ENCODE measurements at regions not wholly inside any gene's neighbourhood (a gene's known extent, or its start where the extent isn't known, plus 50 kb on each side); places are given as distances from the start of the nearest gene placed in this dataset.

DNA sequence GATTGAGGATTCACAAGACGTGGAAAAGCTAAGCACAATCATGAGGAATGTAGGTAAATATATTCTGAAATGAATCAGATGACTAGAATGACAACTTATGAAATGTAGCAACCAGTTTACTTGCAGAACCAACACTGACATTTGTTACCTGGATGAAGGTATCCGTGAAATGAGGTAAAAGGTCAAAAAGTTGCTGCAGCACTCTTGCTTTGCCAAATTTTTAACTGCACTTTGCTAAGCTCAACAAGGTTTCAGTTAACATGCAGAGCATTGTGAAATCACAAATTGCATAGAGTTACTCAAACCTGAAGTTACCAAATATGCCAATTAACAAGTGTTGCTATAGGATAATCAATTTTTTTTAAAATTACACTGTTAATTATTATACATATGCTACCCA, 1280.1 kb downstream of the KCNT2 start:
- no peak for DNase-seq

DNA sequence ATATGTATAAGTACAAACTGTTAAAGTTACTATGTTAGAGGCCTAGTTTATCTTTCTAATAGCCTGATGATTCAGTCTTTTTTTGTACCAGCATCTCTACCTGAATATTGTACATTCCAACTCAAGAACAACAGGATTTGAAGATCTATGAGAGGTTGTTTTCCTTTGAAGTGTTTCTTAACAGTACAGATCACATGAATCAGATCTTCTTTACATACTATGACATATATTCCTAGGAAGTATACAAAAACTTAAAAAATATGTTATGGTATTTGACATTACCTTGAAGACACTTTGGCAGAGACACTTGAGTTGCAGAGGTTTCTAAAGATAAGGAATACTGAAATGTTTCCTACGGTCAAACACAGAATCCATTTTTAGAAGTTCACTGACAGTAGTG, 1280.9 kb downstream of the KCNT2 start:
- no peak for DNase-seq

DNA sequence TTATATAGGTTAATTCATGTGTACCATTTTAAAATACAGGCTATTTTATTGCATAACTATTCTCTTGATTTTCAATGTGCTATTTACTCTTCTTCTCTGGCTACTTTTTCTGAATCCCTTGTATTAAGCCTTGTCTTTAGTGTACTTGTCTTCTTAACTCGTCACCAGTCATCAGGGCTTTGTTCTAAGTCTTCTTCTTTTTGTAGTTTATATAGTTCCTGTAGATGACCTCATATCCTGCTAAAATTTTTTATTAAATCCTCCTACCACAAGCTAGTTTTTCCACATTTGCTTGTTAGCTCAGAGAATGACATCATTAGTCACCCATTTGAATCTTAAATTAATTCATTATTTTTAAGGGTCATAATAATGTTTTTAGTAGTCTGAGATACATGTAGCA, 1281.9 kb downstream of the KCNT2 start:
- DNase-seq, result no peak

DNA sequence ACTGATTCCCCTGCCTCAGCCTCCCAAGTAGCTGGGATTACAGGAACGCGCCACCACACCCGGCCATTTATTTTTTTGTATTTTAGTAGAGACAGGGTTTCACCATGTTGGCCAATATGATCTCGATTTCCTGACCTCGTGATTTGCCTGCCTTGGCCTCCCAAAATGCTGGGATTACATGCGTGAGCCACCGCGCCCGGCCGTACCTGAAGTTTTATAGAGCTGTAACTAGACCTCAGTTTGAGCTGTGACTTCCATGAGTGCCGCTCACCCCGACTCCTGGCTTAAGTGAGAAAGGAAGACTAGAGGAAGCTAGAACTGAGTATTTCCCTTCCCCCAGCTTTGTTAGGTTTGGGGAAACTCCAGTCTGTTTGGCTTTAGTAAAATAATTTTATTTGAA, 1283.1 kb downstream of the KCNT2 start:
- no peak for DNase-seq

DNA sequence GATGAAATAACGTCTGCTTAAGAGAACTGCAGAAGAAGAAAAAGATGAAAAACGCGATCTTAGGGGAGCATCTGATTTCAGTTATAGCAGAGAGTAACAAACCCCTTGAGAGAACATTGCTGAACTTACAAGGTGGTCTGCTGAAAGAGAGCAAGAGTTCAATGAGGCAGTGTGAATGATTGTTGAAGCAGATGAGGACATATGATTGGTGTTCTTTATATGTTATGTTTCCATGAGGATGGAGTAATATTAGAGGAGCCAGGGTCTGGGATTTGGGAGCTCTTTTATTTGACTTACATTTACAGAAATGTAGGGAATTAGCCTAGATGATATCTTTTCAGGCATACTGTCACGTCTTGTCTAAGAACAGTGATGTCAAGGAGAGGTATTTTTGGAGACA, 1302.0 kb downstream of the KCNT2 start:
- no peak for DNase-seq

DNA sequence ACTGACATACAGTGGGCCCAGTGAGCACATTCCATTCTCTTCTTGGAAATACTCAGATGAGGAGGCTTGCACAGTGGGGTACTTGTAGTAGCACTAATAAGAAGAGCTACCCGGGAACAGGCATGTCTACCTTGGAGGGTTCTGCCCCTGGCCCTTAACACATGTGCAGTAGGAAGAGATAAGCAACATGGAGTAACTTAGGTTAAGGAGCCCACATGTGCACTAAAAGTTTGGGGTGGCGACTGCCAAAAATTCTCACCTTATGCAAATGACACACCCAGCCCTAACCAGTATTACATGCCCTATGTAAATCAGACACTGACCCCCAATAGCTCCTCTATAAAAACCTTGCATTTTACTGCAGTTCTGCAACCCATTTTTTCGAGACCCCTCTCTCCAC, 1313.3 kb downstream of the KCNT2 start:
- DNase-seq, result no peak

DNA sequence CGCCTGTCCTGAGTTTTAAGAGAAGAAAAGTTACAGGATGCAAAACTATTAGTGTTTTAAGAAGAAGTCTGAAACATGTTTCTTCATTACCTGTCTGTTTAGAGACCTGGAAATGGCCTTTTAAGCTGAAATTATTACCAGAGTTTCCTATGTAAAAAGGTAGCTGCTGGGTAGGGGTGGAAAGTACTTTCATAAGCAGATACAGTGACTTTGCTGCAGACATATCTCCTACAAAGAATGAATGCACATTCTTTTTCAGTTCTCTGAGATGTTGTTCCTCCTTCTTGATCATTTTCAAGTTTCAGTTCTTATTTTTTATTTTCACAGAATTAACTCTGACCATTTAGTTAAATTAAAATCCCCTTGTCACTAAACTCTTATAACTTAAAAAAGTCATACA, 1329.6 kb downstream of the KCNT2 start:
- DNase-seq, result no peak

DNA sequence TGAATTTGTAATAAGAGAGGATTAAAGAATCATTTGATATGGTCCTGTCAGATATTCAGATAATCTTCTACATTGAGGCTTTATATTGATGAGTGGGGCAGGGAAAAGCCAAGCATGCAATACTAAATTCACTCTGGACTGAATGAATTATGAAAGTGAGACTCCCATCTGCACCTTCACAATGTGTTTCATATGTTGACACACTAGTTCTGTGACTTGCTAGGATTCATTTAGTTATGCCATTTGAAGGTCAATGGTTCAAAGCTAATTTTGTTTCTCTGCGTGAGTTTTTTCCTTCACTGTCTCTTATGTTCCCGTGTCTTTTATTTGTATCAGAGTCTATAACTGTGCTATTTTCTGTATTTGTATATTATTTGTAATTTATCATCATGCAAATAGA, 1332.5 kb downstream of the KCNT2 start:
- no peak for DNase-seq

DNA sequence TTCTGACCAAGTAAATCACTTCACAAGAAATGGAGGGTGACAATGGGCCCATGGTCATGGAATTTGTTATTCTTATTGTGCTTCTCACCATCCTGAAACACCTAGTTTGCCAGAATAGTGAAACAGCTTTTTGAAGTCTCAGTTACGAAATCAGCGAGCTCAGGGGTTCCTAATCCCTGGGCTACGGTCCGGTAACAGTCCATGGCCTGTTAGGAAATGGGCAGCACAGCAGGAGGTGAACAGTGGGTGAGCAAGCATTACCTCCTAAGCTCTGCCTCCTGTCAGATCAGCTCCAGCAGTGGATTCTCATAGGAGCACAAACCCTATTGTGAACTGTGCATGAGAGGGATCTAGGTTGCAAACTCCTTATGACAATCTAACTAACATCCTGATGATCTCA, 1356.3 kb downstream of the KCNT2 start:
- DNase-seq, result no peak

DNA sequence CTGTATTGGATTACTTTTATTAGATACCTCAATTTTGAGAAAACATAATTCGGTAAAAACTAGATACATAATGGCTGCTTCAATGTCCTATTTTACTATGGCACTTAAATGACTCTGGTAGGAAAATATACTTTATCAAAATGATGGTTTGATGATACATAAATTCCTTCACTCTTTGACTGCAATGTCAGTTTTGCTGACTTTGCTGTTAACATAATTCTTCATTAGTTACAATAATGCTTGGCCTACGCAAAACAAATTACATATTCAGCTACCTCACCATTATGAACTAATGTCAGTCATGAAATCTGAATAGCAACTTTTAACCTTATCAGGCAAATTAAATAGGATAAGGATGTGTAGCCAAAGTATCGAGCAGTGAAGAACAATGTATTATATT, 1364.7 kb downstream of the KCNT2 start:
- no peak for DNase-seq

DNA sequence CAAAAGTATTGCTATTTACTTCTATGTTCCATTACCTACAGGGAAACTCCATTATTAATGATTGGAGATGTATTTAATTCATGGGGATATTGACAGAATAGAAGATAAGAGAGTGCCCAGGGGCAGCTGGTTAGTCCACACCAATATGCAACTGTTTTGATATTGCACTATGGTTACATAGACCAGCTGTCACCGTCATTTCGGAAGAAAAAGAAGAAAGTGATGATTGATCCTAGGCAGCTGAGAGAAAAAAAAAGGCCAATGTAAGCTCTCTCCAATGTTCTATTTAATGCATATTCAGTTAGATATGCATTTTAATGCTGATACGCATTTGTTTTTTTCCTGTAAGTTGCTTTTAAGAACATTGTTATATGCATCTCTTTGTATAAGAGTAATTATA, 1367.2 kb downstream of the KCNT2 start:
- no peak for DNase-seq

DNA sequence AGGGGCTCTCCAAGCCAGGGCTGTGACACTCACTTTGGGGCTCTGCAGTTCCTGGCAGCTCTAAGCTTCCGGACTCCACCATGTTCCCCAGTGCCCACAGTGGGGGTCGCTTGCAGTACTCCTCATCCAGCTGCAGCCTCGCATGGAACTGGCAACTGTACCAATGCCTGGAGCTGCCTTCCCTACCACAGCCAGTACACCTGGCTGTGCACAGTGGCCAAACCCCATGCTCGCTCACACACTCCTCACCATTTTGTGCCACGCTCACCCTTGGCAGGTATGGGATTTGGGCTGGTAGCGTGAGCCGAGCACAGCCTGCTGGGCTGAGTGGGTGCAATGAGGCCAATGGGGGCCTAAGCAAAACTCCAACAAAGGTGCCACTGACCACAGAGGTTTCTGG, 1369.9 kb downstream of the KCNT2 start:
- no peak for DNase-seq

DNA sequence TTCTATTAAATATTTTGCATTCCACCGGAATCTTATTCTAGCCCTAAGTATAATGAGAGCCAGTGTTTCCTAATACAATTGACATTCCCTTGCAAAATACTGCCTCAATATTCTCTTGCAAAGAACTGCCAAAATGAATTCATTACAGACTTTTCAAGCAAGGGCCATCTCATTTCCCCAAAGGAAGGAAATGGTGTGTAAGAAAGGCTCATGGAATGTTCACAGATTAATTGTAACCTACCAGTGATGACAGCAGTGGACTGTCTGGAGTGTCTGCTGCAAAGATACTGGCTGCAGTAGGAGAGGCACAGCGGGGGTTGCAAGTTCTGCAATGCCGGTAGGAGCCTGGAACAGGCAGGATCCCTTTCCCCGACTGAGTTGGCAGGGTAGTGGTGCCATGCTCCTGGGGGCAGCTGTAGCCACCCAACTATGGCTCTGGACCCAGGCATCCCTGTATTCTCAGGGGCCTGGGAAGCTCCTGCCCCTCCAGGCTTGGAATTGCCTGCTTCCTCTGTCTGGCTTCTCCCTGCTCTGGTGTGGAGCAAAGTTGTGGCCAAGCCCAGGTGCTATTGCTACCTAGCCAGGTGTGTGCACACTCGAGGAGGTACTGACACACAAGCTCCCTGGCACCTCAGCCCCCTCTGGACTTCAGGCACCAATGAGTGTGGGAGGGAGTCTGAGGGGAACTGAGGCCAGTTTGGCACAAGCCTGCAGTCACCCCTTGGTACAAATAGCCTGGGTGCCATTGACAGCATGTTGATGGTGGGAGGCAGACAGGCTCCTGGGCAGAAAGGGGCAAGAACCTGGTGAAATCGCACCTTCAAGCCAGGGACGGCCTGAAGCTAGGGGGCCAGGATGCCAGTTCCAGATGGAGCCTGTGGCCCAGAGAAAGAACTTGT, 1371.0 kb downstream of the KCNT2 start:
- DNase-seq, result no peak

DNA sequence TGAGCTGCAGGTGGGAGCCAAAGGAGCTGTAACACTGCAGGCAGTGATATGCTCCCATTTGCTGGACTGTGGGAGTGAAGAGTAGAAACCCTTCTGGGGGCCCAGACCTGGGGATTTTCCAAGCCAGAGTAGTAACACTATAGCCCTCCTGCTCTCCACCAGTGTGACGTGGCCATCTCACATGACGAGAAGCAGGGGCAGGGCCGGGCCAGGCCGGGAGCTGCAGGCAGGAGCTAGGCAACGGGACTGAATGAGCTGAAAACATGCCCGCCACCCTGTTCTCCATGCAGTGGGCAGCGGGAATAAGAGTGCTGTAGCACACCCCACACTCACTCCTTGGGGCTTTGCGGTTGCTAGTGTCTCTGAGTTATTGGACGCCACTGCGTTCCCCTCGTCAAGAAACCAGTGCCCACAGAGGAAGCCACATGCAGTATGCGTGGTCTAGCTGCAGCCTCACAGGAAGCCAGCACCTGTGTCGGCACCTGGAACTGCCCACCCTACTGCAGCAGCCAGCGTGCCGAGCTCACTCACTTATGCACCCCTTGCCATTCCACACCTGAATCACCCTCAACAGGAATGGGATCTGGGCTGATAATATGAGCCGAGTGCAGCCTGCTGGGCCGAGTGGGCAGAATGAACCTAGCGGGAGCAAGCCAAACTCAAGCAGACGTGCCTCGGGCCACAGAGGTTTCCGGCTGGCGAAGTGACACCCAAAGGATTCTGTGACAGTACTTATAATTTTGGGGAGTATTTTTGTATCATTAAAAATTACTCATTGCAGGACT, 1389.6 kb downstream of the KCNT2 start:
- no peak for DNase-seq

DNA sequence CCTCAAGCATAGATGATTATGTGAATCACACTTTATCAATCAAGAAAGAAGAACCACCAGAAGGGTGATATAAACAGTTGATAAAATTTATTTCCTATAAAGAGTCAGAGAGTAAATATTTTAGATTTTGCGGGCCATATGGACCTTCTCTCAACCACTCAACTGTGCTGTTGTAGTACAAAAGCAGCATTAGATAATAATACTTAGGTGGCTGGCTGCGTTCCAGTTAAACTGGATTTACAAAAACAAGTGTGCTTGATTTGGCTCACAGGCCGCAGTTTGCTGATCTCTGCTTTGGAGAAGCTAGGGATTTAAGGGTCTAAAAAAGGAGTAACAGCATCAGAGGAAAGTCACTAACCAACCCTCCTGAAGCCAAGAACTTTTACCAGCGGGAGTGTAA, 1406.0 kb downstream of the KCNT2 start:
- DNase-seq, result no peak

DNA sequence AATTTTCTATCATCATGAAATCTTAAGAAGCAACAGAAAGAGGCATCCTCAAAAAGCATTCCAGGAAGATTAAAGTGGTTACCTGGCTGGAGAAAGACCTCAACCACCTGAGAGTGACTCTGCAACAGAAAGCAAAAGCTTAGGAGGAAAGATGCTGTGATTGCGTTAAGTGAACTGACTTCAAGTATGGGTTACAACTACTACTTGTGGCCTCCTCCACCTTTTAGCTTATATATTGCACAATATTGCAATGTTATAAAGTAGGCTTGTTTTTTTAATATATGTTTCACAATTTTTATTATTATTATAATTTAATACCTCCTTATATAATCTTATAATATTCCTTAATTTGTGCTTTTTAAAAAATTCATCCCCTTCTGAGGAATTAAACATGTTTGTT, 1407.5 kb downstream of the KCNT2 start:
- no peak for DNase-seq

DNA sequence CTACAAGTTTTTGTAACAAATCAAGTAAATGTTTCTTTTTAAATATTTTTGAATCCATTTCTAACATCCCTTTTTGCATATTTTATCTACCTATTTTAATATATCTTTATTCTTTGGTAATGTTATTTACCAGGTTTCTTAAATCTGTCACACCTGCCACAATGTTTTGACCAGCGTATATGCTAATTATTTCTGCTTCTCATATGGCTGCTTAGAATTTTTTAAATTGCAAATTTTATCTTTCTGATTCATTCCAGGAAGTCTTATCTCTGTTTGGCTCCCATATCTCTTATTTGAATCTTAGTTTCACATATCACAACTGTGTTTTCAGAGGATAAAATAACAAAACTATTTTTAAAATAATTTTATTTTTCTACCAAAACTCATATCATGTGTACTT, 1411.1 kb downstream of the KCNT2 start:
- DNase-seq, result no peak

DNA sequence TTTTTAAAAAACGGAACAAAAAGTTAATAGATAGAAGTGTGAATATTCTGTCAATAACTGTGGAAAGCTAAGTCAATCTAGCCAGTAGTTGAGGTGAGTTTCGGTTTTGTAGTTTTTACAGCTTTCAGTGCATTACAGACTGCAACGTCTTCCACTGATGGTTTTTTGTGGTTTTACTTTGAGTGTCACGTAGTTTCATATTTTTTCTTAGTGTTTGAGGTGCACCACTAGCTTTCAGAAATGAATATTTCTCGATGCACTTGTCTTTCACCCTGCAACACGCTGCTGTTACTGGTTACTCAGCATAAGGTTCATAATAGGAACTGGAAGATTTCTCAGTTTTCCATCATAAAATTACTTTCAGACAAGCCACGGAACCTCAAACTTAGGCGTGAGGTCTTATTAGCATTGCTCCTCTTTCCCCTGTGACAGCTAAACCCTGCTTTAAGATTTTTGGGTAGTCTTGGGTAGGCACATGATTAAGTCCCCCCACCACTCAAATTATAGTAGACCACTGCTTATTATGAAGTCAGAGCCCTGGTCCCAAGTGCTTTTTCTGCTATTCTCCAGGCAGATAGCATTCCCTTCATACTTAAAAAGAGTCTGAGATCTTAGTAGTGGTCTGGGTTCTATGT, 1412.7 kb downstream of the KCNT2 start:
- no peak for DNase-seq

DNA sequence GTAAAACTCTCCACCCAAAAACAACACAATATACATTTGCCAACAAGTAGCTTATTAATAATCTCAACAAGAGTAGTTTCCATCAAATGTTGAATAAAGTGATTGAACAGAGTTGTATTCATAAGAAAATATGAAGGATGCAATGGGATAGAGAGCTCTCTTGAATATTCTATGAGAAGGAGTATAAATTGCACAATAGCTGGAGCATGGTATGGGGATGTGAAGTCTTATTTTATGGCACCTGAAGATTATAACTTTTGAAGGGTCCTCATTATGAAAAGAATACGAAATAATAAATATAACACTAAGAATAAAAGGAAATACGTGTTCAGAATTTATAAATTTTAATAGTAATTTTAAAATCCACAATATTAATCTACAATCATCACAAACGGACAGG, 1415.1 kb downstream of the KCNT2 start:
- DNase-seq, result no peak

DNA sequence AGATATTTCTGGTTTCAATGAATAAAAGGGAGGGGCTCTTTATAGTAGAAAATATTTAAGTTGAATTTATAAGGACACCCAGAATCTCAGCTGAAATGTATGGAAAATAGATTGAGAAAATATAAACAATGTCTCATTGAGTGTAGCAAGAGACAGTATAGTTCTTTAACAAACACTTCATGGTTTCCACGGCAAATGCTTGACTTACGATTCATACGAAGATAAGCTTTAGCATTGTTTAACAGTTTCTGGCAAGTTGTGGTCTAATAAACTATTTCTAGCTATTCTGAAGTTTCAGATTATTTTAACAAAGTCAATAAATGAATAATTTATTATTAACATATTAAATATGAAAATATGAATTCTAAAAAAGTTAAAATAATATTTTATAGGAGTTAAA, 1419.4 kb downstream of the KCNT2 start:
- no peak for DNase-seq

DNA sequence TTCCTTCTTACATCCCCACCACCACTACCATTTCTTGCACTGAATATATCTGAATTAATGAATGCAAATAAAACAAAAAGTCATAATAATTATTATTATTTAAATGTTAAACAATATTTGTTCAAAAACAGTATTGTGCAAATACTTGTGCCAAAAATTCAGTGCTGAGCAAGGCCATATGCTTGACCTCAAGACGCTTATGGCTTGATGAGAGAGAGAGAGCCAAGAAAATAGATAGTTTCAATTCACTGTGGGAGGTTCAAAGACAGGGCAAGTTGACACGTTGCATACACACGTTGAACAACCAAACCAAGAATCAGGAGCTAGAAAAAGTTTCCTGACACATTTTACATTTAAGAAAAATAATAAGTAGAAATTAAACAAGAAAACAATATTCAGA, 1421.7 kb downstream of the KCNT2 start:
- no peak for DNase-seq

DNA sequence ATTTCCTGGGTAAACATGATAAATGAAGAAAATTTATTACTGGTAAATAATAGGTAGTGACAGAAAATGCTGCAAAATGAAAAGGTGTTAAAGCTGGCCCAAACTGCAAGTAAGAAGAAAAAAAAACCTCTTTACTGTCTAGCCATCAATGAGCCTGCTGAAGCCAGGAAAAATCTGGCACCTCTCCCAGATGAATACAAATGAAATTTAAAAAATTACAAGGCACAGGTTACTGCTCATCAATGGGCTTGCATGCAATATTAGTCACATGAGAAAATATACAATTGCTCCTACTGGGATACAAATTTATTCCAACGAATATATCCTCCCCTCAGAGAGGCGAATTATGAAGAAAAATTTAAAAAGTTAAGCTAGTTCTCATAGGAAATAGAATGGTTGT, 1422.5 kb downstream of the KCNT2 start:
- DNase-seq, result no peak

DNA sequence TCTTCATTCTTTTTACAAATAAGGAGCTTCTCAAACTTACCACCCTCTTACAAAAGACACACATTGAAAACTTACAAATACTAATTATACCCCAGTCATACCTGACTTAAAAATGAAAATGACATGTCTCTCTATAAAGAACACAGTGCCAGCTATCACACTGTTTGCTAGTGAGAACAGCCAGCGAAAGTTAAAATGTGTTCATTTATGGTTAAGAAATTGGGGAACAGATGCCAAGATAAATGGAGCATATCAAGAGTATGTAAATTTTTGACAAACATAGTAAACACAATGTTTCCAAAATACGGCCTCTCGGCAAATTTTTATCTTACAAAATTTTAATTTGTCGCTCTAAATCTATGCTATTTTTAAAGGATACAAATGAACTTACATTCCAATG, 1422.9 kb downstream of the KCNT2 start:
- DNase-seq, result no peak

DNA sequence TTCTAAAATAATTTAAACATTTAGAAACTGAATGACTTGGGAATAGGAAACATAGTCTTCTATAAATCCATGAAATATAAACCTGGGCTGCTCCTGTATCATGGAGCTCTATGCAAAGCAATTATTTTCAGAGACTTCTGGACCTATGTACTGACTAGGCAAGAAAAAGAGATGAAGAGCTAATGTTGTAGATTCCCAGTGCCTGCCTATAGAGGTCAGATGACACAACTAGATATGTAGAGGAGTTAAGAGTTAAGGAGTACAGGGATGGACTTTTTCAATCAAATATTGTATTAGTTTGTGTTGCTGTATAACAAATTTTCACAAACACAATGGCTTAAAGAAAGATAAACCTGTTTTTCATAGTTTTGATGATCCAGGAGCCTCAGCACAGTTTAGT, 1434.5 kb downstream of the KCNT2 start:
- no peak for DNase-seq
